ENCODE measurements at regions not wholly inside any gene's neighbourhood (a gene's known extent, or its start where the extent isn't known, plus 50 kb on each side); places are given as distances from the start of the nearest gene placed in this dataset.

- DNase-seq (ENCODE audit: low spot score), result no peak
- TF ChIP-seq CTCF (IDR thresholded peaks at IDR 0.05; ENCODE audit: extremely low read depth, missing control alignments), result no peak
Observed at GRCh38 chr5:6818594-6819511, 105.6 kb downstream of the TENT4A start.

GRCh38 chr5:6819521-6819920 lies 106.3 kb downstream of the TENT4A start:
- no peak for DNase-seq (ENCODE audit: low spot score)
- no peak for TF ChIP-seq CTCF (IDR thresholded peaks at IDR 0.05; ENCODE audit: extremely low read depth, missing control alignments)

GRCh38 chr5:6820851-6821479 lies 107.7 kb downstream of the TENT4A start:
- peak; percentile 55 for DNase-seq (ENCODE audit: low spot score)

GRCh38 chr5:6822068-6822467 lies 108.8 kb downstream of the TENT4A start:
- no peak for TF ChIP-seq CTCF (IDR thresholded peaks at IDR 0.05; ENCODE audit: extremely low read depth, missing control alignments)
- DNase-seq (ENCODE audit: low spot score), result no peak

More at GRCh38 chr5:6820851-6821479, 107.7 kb downstream of the TENT4A start:
- peak; percentile 20 for TF ChIP-seq CTCF (IDR thresholded peaks at IDR 0.05; ENCODE audit: extremely low read depth, missing control alignments)

GRCh38 chr5:6822556-6823343 lies 109.5 kb downstream of the TENT4A start:
- DNase-seq (ENCODE audit: low spot score), result no peak
- no peak for TF ChIP-seq CTCF (IDR thresholded peaks at IDR 0.05; ENCODE audit: extremely low read depth, missing control alignments)

- no peak for DNase-seq (ENCODE audit: low spot score)
- no peak for TF ChIP-seq CTCF (IDR thresholded peaks at IDR 0.05; ENCODE audit: extremely low read depth, missing control alignments)
Observed at GRCh38 chr5:6823996-6824395, 110.8 kb downstream of the TENT4A start.
